Endothelial cell (in vitro differentiated cells): ENCODE measurements at regions not wholly inside any gene's neighbourhood (a gene's known extent, or its start where the extent isn't known, plus 50 kb on each side); places are given as distances from the start of the nearest gene placed in this dataset.

Source experiments
- DNase-seq: peaks from one replicate; pipeline ENCODE4 v3.0.0; 2021; ENCODE audit warnings: low spot score
- H3K27ac Mint-ChIP-seq: one replicate; pipeline ENCODE4 v1.8.0; 2021; ENCODE audit warnings: mixed read lengths, inconsistent platforms; ENCODE audit not compliant: unreplicated experiment
- H3K27me3 Mint-ChIP-seq: one replicate; pipeline ENCODE4 v1.8.0; 2021; ENCODE audit warnings: mild to moderate bottlenecking, moderate library complexity, mixed read lengths, inconsistent platforms; ENCODE audit not compliant: unreplicated experiment
- H3K36me3 Mint-ChIP-seq: one replicate; pipeline ENCODE4 v1.8.0; 2021; ENCODE audit warnings: mild to moderate bottlenecking, low read depth, mixed read lengths, inconsistent platforms; ENCODE audit not compliant: unreplicated experiment
- H3K4me1 Mint-ChIP-seq: one replicate; pipeline ENCODE4 v1.8.0; 2021; ENCODE audit warnings: mild to moderate bottlenecking, mixed read lengths, inconsistent platforms; ENCODE audit not compliant: unreplicated experiment
- H3K4me3 Mint-ChIP-seq: one replicate; pipeline ENCODE4 v1.8.0; 2021; ENCODE audit warnings: mild to moderate bottlenecking, mixed read lengths, inconsistent platforms; ENCODE audit not compliant: unreplicated experiment
- H3K9me3 Mint-ChIP-seq: one replicate; pipeline ENCODE4 v1.8.0; 2021; ENCODE audit warnings: mixed read lengths, inconsistent platforms; ENCODE audit not compliant: unreplicated experiment
- TF ChIP-seq, protein P1 (sequence below): fragments of 200-600 bp; sonication (generic); IDR thresholded peaks from one replicate; pipeline ENCODE4 v1.5.0; 2021; ENCODE audit warnings: antibody characterized with exemption; ENCODE audit not compliant: unreplicated experiment

DNA sequence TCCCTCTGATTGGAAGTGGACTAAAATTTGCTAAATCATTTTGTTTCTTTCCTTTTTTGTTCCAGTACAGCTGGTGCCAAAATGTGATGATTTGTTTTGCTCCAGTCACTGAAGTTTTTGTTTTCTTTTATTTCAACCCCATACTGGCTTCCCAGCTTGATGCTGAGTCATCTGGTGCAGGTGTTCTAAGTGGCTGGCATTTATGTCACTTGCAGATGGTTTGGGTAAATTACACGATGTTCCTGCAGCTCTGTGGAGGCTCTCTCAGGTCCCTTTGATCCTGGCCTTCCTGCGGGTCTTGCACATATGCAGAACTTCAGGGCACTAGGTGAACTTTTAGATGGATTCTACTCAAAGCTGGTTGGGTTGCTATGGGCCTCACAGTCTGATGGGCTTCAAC is 577.7 kb downstream of the HAO1 start:
- Mint-ChIP-seq H3K4me3 (no peak overlapping the region), H3K36me3 (no peaks in the 10 kb centered on the region), H3K9me3 (no peaks in the 10 kb centered on the region), H3K27ac (no peak overlapping the region), H3K27me3 (no peaks in the 10 kb centered on the region), H3K4me1 (no peaks in the 10 kb centered on the region)
- TF ChIP-seq, protein P1, sequence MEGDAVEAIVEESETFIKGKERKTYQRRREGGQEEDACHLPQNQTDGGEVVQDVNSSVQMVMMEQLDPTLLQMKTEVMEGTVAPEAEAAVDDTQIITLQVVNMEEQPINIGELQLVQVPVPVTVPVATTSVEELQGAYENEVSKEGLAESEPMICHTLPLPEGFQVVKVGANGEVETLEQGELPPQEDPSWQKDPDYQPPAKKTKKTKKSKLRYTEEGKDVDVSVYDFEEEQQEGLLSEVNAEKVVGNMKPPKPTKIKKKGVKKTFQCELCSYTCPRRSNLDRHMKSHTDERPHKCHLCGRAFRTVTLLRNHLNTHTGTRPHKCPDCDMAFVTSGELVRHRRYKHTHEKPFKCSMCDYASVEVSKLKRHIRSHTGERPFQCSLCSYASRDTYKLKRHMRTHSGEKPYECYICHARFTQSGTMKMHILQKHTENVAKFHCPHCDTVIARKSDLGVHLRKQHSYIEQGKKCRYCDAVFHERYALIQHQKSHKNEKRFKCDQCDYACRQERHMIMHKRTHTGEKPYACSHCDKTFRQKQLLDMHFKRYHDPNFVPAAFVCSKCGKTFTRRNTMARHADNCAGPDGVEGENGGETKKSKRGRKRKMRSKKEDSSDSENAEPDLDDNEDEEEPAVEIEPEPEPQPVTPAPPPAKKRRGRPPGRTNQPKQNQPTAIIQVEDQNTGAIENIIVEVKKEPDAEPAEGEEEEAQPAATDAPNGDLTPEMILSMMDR, result no peak
- no peak for DNase-seq

- H3K4me3 Mint-ChIP-seq, result no peak overlapping the region
- H3K4me1 Mint-ChIP-seq, result no peaks in the 10 kb centered on the region
- no peaks in the 10 kb centered on the region for H3K27me3 Mint-ChIP-seq
- DNase-seq, result no peak
- no peaks in the 10 kb centered on the region for H3K36me3 Mint-ChIP-seq
- no peaks in the 10 kb centered on the region for H3K9me3 Mint-ChIP-seq
- TF ChIP-seq, protein P1, result no peak
- H3K27ac Mint-ChIP-seq, result no peak overlapping the region
These were observed 574.1 kb downstream of the HAO1 start for GRCh38 chr20:7366189-7366588.

DNA sequence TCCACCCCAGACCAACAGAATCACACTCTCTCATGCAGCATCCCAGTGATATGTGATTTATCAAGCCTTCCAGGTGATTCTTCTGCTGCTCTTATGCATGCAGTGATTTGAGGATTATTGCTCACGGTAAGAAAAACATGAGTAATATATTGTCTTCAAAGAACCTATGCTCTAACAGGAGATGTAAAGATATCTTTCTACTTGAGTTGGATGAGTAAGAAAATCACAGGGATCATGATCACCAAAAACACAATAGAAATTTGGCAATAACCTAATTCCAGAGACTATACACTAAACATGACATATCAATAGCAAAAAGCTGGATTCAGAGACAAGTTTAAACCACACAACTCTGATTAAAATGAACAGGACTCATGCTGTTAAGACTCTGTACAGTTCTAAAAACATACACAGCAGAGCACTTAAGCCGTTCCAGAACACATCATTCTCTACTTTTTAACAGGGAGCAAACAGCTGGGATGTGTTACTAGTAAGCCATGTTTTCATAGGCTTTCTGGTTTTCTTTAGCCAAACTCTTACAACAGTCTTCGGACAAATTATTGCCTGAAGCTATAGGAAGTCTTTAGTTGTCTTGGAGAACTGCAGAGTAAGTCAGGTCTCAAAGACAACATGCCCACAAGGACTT is 568.6 kb downstream of the HAO1 start:
- Mint-ChIP-seq H3K4me1 (no peaks in the 10 kb centered on the region), H3K27ac (no peak overlapping the region), H3K9me3 (no peaks in the 10 kb centered on the region), H3K36me3 (no peaks in the 10 kb centered on the region), H3K4me3 (no peak overlapping the region), H3K27me3 (no peaks in the 10 kb centered on the region)
- TF ChIP-seq, protein P1, result no peak
- no peak for DNase-seq

DNA sequence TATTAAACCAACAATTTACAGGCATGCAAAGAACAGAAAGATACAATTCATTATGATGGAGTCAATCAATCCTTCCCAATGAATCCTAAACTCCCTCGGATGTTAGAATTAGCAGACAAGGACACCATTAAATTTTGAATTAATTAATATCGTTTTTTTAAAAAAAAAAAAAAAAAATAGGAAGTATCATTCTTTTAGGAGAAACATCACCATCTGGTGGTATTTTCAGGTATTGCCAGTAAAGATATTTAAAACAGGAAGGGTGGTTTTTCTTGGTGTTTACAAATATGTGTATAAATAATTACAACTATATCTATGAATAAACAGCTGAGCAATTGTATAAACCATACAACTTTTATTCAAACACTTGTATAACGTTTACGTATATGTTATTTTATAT is 564.4 kb downstream of the HAO1 start:
- TF ChIP-seq, protein P1, result peak; percentile 90
- no peak for DNase-seq
- H3K27me3 Mint-ChIP-seq, result no peaks in the 10 kb centered on the region
- no peak overlapping the region for H3K27ac Mint-ChIP-seq
- no peaks in the 10 kb centered on the region for H3K4me1 Mint-ChIP-seq
- H3K4me3 Mint-ChIP-seq, result no peak overlapping the region
- no peaks in the 10 kb centered on the region for H3K36me3 Mint-ChIP-seq
- no peaks in the 10 kb centered on the region for H3K9me3 Mint-ChIP-seq

DNA sequence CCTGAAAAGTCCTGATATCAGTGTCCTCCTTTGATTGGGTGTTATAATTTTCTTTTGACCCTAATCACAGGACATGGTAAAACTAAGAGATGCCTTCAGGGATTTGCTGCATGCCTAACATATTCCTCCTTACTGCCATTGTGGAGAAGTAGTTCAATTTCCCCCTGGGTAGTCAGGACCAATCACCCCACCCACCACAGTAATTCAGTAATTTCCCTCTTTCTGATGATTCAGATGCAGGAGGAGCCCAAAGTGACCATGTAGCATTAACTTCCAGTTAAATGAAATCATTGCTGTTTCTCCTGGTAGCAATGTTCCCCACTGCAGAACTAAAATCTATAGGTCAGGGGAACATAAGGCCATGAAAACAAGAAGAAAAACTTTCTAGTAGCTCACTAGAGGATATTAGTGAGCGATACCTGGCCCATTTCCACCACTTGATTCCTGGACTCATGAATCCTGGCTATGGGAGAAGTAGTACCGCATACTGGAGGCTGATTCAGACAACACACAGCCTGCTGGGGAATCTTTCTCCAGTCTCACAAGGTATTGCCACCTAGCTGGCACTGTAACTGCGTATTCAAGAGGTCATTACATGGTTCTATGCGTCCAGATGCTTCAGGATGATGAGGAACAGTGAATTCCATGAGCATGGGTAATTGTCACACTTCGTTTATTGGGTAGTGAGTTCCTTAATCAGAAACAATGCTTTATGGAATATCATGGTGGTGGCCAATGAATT is 561.2 kb downstream of the HAO1 start:
- no peaks in the 10 kb centered on the region for H3K36me3 Mint-ChIP-seq
- no peak overlapping the region for H3K27ac Mint-ChIP-seq
- no peaks in the 10 kb centered on the region for H3K9me3 Mint-ChIP-seq
- no peaks in the 10 kb centered on the region for H3K4me1 Mint-ChIP-seq
- H3K4me3 Mint-ChIP-seq, result no peak overlapping the region
- TF ChIP-seq, protein P1, result no peak
- DNase-seq, result no peak
- H3K27me3 Mint-ChIP-seq, result no peaks in the 10 kb centered on the region
